ENCODE measurements at regions not wholly inside any gene's neighbourhood (a gene's known extent, or its start where the extent isn't known, plus 50 kb on each side); places are given as distances from the start of the nearest gene placed in this dataset.

- DNase-seq, result no peak
Observed at GRCh38 chr1:193340331-193340730, 153.9 kb upstream of the B3GALT2 start.

- DNase-seq, result no peak
Observed at GRCh38 chr1:193339401-193339800, 153.0 kb upstream of the B3GALT2 start.

DNA sequence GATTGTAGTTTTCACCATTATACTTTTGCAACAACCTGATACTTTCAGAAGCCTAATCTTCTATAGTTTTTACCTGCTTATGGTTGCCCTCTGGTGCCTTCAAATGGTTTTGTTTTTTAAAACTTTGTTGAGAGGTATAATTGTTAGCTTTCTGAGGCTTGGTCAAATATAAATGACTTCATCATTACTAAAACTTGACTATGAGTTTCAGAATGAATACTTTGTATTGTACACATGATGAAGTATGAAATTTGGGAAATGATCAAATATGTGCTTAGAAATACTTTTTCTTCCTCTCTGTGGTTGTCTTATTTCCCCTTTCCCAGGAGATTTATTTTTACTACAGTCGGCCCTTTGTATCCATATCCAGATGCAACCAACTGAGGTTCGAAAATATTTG is 151.8 kb upstream of the B3GALT2 start:
- no peak for DNase-seq

DNA sequence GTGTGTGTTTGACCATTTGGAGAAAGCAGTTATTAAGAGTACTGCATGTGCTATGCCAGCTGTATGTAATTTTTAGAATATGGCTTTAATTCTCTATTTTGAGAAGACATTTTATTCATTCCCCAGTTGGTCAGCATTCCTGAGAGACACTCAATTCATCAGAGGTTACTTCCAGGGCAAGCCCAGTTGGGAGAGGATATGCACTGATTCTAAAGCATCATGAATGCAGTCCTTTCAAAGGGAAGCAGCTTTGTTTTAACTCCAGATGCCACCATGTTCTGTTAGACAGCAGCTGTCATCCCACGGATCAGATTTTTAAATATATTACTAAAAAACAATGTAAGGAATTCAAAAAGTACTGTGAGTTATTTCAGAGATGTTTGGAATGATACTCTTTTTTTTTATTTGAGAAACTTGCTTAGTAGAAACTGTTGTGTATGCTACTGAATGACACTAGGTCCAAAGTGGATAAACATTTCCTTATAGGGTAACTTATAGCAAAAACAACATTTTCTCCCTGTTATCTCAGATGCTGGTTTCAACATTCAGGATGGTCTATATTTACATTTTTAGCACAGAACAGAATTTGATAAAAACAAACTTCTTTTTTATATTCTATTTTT is 149.5 kb upstream of the B3GALT2 start:
- no peak for DNase-seq

GRCh38 chr1:193333166-193333565 is 146.8 kb upstream of the B3GALT2 start:
- no peak for DNase-seq

GRCh38 chr1:193326296-193326695 is 139.9 kb upstream of the B3GALT2 start:
- no peak for DNase-seq

- no peak for DNase-seq
Observed at GRCh38 chr1:193325771-193326170, 139.4 kb upstream of the B3GALT2 start.

DNA sequence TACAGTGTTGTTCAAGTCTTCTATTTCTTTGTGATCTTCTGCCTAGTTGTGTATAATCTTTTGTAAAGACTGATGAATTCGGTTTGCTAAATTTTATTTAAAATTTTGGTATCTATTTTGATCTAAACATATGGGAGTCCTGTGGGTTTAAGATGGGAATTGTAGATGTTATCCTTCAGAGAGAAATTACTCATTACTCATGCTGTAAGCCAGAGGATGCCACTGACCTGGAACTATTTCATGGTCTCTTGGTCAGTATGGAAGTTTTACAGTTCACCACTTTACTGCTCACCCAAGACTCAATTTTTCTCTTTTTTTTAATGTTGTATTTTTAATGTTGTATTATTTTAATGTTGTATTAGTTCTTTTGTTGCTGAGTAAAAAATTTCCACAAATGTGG is 138.6 kb upstream of the B3GALT2 start:
- no peak for DNase-seq

- DNase-seq, result no peak
Observed at GRCh38 chr1:193322211-193322610, 135.8 kb upstream of the B3GALT2 start.

DNA sequence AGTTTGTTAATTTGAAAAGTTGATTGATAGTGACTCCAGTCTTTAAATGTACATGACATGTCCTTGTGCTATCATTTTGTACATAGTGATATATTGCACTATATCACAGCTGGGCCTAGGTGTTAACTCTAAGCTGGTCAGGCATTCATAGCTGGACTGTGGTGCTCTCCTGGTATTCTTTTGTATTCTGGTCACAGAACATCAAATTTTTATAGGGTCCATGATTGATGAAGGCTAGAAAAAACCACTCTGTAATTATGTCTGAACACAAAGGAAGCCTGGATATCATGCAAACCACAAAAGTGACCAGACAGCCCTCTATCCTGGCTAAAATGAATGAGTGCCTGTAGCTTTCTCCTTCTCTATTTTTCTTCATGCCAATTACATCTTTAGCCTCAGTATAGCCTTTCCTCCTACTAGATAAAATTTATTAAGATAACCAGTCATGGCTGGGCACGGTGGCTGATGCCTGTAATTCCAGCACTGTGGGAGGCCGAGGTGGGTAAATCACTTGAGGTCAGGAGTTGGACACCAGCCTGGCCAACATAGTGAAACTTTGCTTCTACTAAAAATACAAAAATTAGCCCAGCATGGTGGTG is 134.9 kb upstream of the B3GALT2 start:
- no peak for DNase-seq

DNA sequence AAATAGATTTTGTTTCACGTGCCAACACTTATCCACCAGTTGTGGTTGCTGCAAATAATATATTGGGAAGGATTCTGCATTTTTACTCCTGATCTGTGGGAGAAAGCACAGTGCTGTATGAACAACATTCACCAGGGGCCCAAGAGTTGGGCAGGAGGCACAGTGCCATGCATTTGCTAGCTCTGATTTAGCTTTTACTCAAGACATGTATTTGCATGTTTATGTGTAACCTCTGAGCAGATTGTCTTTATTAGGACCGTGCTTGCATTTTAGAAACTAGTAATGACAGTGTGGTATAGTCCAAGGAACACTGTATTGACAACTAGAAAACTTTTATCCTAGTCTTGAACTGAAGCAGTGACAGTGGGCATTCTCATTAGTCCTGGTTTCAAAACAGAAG is 133.9 kb upstream of the B3GALT2 start:
- no peak for DNase-seq

GRCh38 chr1:193318347-193318746 is 131.9 kb upstream of the B3GALT2 start:
- no peak for DNase-seq

GRCh38 chr1:193313354-193314140 is 127.1 kb upstream of the B3GALT2 start:
- DNase-seq, result no peak

GRCh38 chr1:193312432-193312831 is 126.0 kb upstream of the B3GALT2 start:
- no peak for DNase-seq

- DNase-seq, result no peak
Observed at GRCh38 chr1:193311226-193311948, 125.0 kb upstream of the B3GALT2 start.

- no peak for DNase-seq
Observed at GRCh38 chr1:193310564-193310963, 124.2 kb upstream of the B3GALT2 start.

- DNase-seq, result no peak
Observed at GRCh38 chr1:193309936-193310475, 123.6 kb upstream of the B3GALT2 start.

DNA sequence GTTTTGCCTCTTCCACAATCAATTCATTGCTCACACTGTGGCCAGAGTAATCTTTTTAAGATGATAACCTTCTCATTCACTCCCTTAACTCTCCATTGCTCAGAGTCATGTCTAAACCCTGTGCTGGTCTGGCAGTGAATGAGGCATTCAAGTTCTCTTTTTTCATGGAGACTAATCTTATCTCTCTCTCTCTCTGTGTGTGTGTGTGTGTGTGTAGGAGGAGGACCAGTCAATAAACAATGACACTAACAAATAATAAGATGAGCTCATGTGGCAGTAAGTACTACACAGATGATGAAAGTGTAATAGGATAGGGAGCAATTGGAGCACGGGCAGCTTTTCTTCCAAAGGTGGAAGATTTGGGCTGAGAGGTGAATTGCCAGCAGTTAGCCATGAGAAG is 122.0 kb upstream of the B3GALT2 start:
- no peak for DNase-seq

GRCh38 chr1:193306430-193306829 is 120.0 kb upstream of the B3GALT2 start:
- no peak for DNase-seq

All from stimulated activated CD4-positive, alpha-beta T cell treated with anti-CD3 and anti-CD28 coated beads, Interleukin-4, amount 100 ng/mL, for 24 hours (primary cell).